ENCODE measurements at regions not wholly inside any gene's neighbourhood (a gene's known extent, or its start where the extent isn't known, plus 50 kb on each side); places are given as distances from the start of the nearest gene placed in this dataset.
A peak's percentile ranks its signal among the peaks of the same experiment; 100 is the strongest.

GRCh38 chr12:93297032-93297431, 80.7 kb upstream of the NUDT4 start:
- DNase-seq (ENCODE audit: insufficient read length, low spot score) = no peak
- no peak for FAIRE-seq

GRCh38 chr12:93297536-93297935, 80.2 kb upstream of the NUDT4 start:
- FAIRE-seq = no peak
- no peak for DNase-seq (ENCODE audit: insufficient read length, low spot score)
- no peak for TF ChIP-seq POLR2A (IDR thresholded peaks at IDR 0.05; ENCODE audit: low read depth, low read length)

More at GRCh38 chr12:93297032-93297431, 80.7 kb upstream of the NUDT4 start:
- TF ChIP-seq POLR2A (IDR thresholded peaks at IDR 0.05; ENCODE audit: low read depth, low read length) = no peak

- DNase-seq (ENCODE audit: insufficient read length, low spot score) (no peak), FAIRE-seq (no peak)
- TF ChIP-seq POLR2A (IDR thresholded peaks at IDR 0.05; ENCODE audit: low read depth, low read length) = no peak
Observed at GRCh38 chr12:93299262-93299846, 78.4 kb upstream of the NUDT4 start.

- no peak for TF ChIP-seq POLR2A (IDR thresholded peaks at IDR 0.05; ENCODE audit: low read depth, low read length)
- no peak for FAIRE-seq
Observed at GRCh38 chr12:93300611-93301021, 77.1 kb upstream of the NUDT4 start.

GRCh38 chr12:93302331-93303229, 75.1 kb upstream of the NUDT4 start:
- TF ChIP-seq POLR2A (IDR thresholded peaks at IDR 0.05; ENCODE audit: low read depth, low read length) = no peak
- FAIRE-seq (peak; percentile 57), DNase-seq (ENCODE audit: insufficient read length, low spot score) (no peak)

More at GRCh38 chr12:93300611-93301021, 77.1 kb upstream of the NUDT4 start:
- DNase-seq (ENCODE audit: insufficient read length, low spot score) = no peak

GRCh38 chr12:93306636-93307035, 71.1 kb upstream of the NUDT4 start:
- TF ChIP-seq POLR2A (IDR thresholded peaks at IDR 0.05; ENCODE audit: low read depth, low read length) = no peak
- no peak for DNase-seq (ENCODE audit: insufficient read length, low spot score)
- FAIRE-seq = no peak

- no peak for DNase-seq (ENCODE audit: insufficient read length, low spot score)
- no peak for FAIRE-seq
- no peak for TF ChIP-seq POLR2A (IDR thresholded peaks at IDR 0.05; ENCODE audit: low read depth, low read length)
Observed at GRCh38 chr12:93308281-93308680, 69.4 kb upstream of the NUDT4 start.

- DNase-seq (ENCODE audit: insufficient read length, low spot score) = no peak
- no peak for FAIRE-seq
- TF ChIP-seq POLR2A (IDR thresholded peaks at IDR 0.05; ENCODE audit: low read depth, low read length) = no peak
Observed at GRCh38 chr12:93311827-93312226, 65.9 kb upstream of the NUDT4 start.

GRCh38 chr12:93314177-93314497, 63.6 kb upstream of the NUDT4 start:
- TF ChIP-seq POLR2A (IDR thresholded peaks at IDR 0.05; ENCODE audit: low read depth, low read length) = no peak
- DNase-seq (ENCODE audit: insufficient read length, low spot score) = no peak
- no peak for FAIRE-seq

GRCh38 chr12:93315385-93315906, 62.3 kb upstream of the NUDT4 start:
- DNase-seq (ENCODE audit: insufficient read length, low spot score) (no peak), FAIRE-seq (no peak)
- no peak for TF ChIP-seq POLR2A (IDR thresholded peaks at IDR 0.05; ENCODE audit: low read depth, low read length)

GRCh38 chr12:93315907-93316622, 61.7 kb upstream of the NUDT4 start:
- FAIRE-seq (no peak), DNase-seq (ENCODE audit: insufficient read length, low spot score) (no peak)
- TF ChIP-seq POLR2A (IDR thresholded peaks at IDR 0.05; ENCODE audit: low read depth, low read length) = no peak

- TF ChIP-seq POLR2A (IDR thresholded peaks at IDR 0.05; ENCODE audit: low read depth, low read length) = no peak
- no peak for FAIRE-seq
- no peak for DNase-seq (ENCODE audit: insufficient read length, low spot score)
Observed at GRCh38 chr12:93316623-93316971, 61.1 kb upstream of the NUDT4 start.

- FAIRE-seq = no peak
- DNase-seq (ENCODE audit: insufficient read length, low spot score) = no peak
- no peak for TF ChIP-seq POLR2A (IDR thresholded peaks at IDR 0.05; ENCODE audit: low read depth, low read length)
Observed at GRCh38 chr12:93317227-93317626, 60.5 kb upstream of the NUDT4 start.

Data from H54 (cell line).